Right atrium auricular region (tissue), 2 donors: ENCODE measurements at regions not wholly inside any gene's neighbourhood (a gene's known extent, or its start where the extent isn't known, plus 50 kb on each side); places are given as distances from the start of the nearest gene placed in this dataset.

Experiments
- DNase-seq: peaks from one replicate; pipeline ENCODE4 v3.0.0-alpha.2; 2019; ENCODE audit warnings: low spot score
- H3K27ac ChIP-seq, 2 donors: fragments of 200-600 bp; sonication (generic); 1 replicate in 1 of 2; 2 replicates in 1 of 2; pipeline ENCODE4 v1.5.1; 2016 to 2019
- H3K27me3 ChIP-seq, 2 donors: fragments of 200-600 bp; sonication (generic); one replicate each; pipeline versions ENCODE4 v1.5.1 to v1.6.0; 2017 to 2019
- H3K36me3 ChIP-seq: fragments of 200-600 bp; sonication (generic); one replicate; pipeline ENCODE4 v1.5.1; 2016
- H3K4me1 ChIP-seq, 2 donors: fragments of 200-600 bp; sonication (generic); one replicate each; pipeline versions ENCODE4 v1.5.1 to v1.6.0; 2017 to 2019
- H3K4me3 ChIP-seq, 2 donors: fragments of 200-600 bp; sonication (generic); 1 replicate in 1 of 2; 2 replicates in 1 of 2; pipeline ENCODE4 v1.5.1; 2017 to 2019; ENCODE audit warnings: mild to moderate bottlenecking in 1 of 2, moderate library complexity in 1 of 2
- H3K9me3 ChIP-seq, 2 donors: fragments of 200-600 bp; sonication (generic); one replicate each; pipeline ENCODE4 v1.5.1; 2019
- CTCF ChIP-seq, 2 donors: fragments of 200-600 bp; sonication (generic); IDR thresholded peaks; one replicate each; pipeline ENCODE4 v1.5.1; 2019; ENCODE audit warnings: antibody characterized with exemption in 2 of 2

GRCh38 chr2:133680343-133681049, 112.2 kb upstream of the NCKAP5 start:
- H3K36me3 ChIP-seq: no peaks in the 10 kb centered on the region
- no peak overlapping the region for H3K27ac ChIP-seq
- H3K4me3 ChIP-seq: no peak overlapping the region
- no peak for DNase-seq
- H3K9me3 ChIP-seq: no peaks in the 10 kb centered on the region
- H3K4me1 ChIP-seq: peaks cover 0 to 12% of the 10 kb centered on the region in 2 donors
- no peaks in the 10 kb centered on the region for H3K27me3 ChIP-seq
- no peak for TF ChIP-seq CTCF (IDR thresholded peaks at IDR 0.05)

- Histone ChIP-seq H3K27me3 (no peaks in the 10 kb centered on the region), H3K36me3 (no peaks in the 10 kb centered on the region), H3K4me1 (no peaks in the 10 kb centered on the region), H3K9me3 (no peaks in the 10 kb centered on the region), H3K27ac (no peak overlapping the region), H3K4me3 (no peak overlapping the region)
- no peak for DNase-seq
- no peak for TF ChIP-seq CTCF (IDR thresholded peaks at IDR 0.05)
Measured at GRCh38 chr2:133682347-133682746, 114.1 kb upstream of the NCKAP5 start.

- H3K27me3 ChIP-seq: no peaks in the 10 kb centered on the region
- H3K4me1 ChIP-seq: no peaks in the 10 kb centered on the region
- H3K9me3 ChIP-seq: no peaks in the 10 kb centered on the region
- no peak overlapping the region for H3K4me3 ChIP-seq
- no peak overlapping the region for H3K27ac ChIP-seq
- TF ChIP-seq CTCF (IDR thresholded peaks at IDR 0.05): no peak
- no peak for DNase-seq
- H3K36me3 ChIP-seq: no peaks in the 10 kb centered on the region
Measured at GRCh38 chr2:133682906-133683305, 114.6 kb upstream of the NCKAP5 start.

GRCh38 chr2:133685636-133686215, 117.5 kb upstream of the NCKAP5 start:
- Histone ChIP-seq H3K9me3 (no peaks in the 10 kb centered on the region), H3K36me3 (no peaks in the 10 kb centered on the region), H3K27ac (no peak overlapping the region), H3K4me1 (no peaks in the 10 kb centered on the region), H3K4me3 (no peak overlapping the region), H3K27me3 (no peaks in the 10 kb centered on the region)
- DNase-seq: no peak
- no peak for TF ChIP-seq CTCF (IDR thresholded peaks at IDR 0.05)

- Histone ChIP-seq H3K4me1 (no peaks in the 10 kb centered on the region), H3K27me3 (no peaks in the 10 kb centered on the region), H3K27ac (no peak overlapping the region), H3K9me3 (peaks cover 0 to 11% of the 10 kb centered on the region in 2 donors), H3K36me3 (no peaks in the 10 kb centered on the region), H3K4me3 (no peak overlapping the region)
- TF ChIP-seq CTCF (IDR thresholded peaks at IDR 0.05): no peak
- no peak for DNase-seq
Measured at GRCh38 chr2:133690780-133691179, 122.5 kb upstream of the NCKAP5 start.

- H3K4me3 ChIP-seq: no peak overlapping the region
- H3K27me3 ChIP-seq: no peaks in the 10 kb centered on the region
- no peaks in the 10 kb centered on the region for H3K36me3 ChIP-seq
- TF ChIP-seq CTCF (IDR thresholded peaks at IDR 0.05): no peak
- DNase-seq: no peak
- H3K4me1 ChIP-seq: no peaks in the 10 kb centered on the region
- peaks cover 0 to 11% of the 10 kb centered on the region in 2 donors for H3K9me3 ChIP-seq
- H3K27ac ChIP-seq: no peak overlapping the region
Measured at GRCh38 chr2:133691336-133691735, 123.1 kb upstream of the NCKAP5 start.
